HEK293T (cell line): ENCODE measurements at regions not wholly inside any gene's neighbourhood (a gene's known extent, or its start where the extent isn't known, plus 50 kb on each side); places are given as distances from the start of the nearest gene placed in this dataset.

ENCODE experiments used
- BHLHE40 ChIP-seq: fragments of 450-650 bp; IDR thresholded peaks from 2 replicates; pipeline ENCODE4 v1.6.1; 2016; ENCODE audit warnings: mild to moderate bottlenecking, moderate library complexity, borderline replicate concordance
- L3MBTL2 ChIP-seq: fragments of 450-650 bp; conservative IDR thresholded peaks from 2 replicates; pipeline ENCODE4 v1.6.1; 2016; ENCODE audit warnings: mild to moderate bottlenecking
- SP1 ChIP-seq: fragments of 450-650 bp; IDR thresholded peaks from 2 replicates; pipeline ENCODE4 v1.6.1; 2017
- TARDBP ChIP-seq: fragments of 450-650 bp; IDR thresholded peaks from 2 replicates; pipeline ENCODE4 v1.6.1; 2016
- ZNF384 ChIP-seq: fragments of 450-650 bp; IDR thresholded peaks from 2 replicates; pipeline ENCODE4 v1.6.1; 2016

DNA sequence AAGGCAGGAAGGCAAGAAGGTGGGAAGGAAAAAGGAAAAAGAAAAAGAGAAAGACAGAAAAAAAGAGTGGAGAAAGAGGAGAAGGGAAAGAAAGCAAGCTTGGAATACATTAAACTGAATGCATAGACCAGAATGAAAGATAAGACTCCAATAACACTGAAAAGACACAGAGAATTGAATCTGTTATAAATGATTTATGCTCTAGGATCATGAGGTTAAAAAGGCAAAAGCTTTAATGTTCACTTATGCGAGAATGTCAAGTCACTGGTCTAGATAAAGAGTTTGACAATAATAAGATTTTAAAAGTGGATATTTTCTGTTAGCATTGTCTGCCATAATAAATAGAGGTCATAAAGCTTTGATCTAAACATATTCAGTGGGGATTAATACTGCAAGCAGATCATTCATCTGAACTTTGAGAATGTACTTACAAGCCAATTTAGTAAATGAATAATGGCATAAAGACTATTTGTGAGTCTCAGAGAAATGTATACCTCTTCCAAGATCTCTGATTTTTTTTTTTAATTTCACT is 1069.2 kb upstream of the SLC39A10 start:
- TF ChIP-seq BHLHE40 (no peak), L3MBTL2 (no peak), ZNF384 (no peak), TARDBP (no peak), SP1 (no peak)
